HCT116 (cell line): ENCODE measurements at regions not wholly inside any gene's neighbourhood (a gene's known extent, or its start where the extent isn't known, plus 50 kb on each side); places are given as distances from the start of the nearest gene placed in this dataset.

Source experiments
- ATAC-seq: fragments of 200-7000 bp; cut with Tn5 transposase; 2 replicates; pipeline ENCODE4 v1.9.1; 2020; ENCODE audit warnings: mild to moderate bottlenecking, moderate library complexity
- BruUV-seq: library from RNA; stranded (reverse); fragments of 400-500 nt; replicated peaks from 2 replicates; lab custom pipeline; 2021; lab: Mats Ljungman, UMichigan
- CTCF ChIA-PET: fragments of 300-600 bp; sonication (Branson Sonifier 250); formaldehyde crosslinking; loops from one replicate; lab custom pipeline; 2021; ENCODE audit warnings: antibody characterized with exemption; lab: Charles Lee
- POLR2A ChIA-PET: fragments of 300-600, 350-600 bp; sonication (Branson Sonifier 250); formaldehyde crosslinking; loops from one replicate; lab custom pipeline; 2021; ENCODE audit warnings: antibody characterized with exemption; lab: Charles Lee
- RAD21 ChIA-PET, 2 experiments: fragments of 300-600 bp; sonication (Branson Sonifier 250); formaldehyde crosslinking; loops; one replicate each; lab custom pipeline; 2023; ENCODE audit warnings: low total read pairs in 2 of 2; ENCODE audit not compliant: uncharacterized antibody in 2 of 2, unreplicated experiment in 2 of 2, low non-redundant PET in 1 of 2; lab: Charles Lee
- DNase-seq: peaks from one replicate; pipeline ENCODE4 v3.0.0-alpha.2; 2010; ENCODE audit warnings: low read depth, low spot score
- H2AFZ ChIP-seq: fragments of 200-600 bp; shearing (Covaris generic), sonication (generic); 2 replicates; pipeline ENCODE4 v1.6.1; 2017; ENCODE audit warnings: low read depth, mixed run types, mixed read lengths, antibody characterized with exemption, low read length; ENCODE audit not compliant: poor library complexity, severe bottlenecking
- H3K27ac ChIP-seq: 2 replicates; pipeline ENCODE4 v1.5.1; 2012; ENCODE audit warnings: low read depth, low read length
- H3K27me3 ChIP-seq: fragments of 200-600 bp; sonication (generic); 2 replicates; pipeline ENCODE4 v1.6.1; 2016; ENCODE audit warnings: mixed run types, low read length, mixed read lengths; ENCODE audit not compliant: insufficient read depth
- H3K36me3 ChIP-seq, 2 experiments: fragments of 200-500 bp in 1 of 2; fragments of 200-600 bp in 1 of 2; sonication (Bioruptor generic) in 1 of 2; sonication (generic) in 1 of 2; 2 replicates each; pipeline versions ENCODE4 v1.5.1 to v1.6.1; 2014 to 2016; ENCODE audit warnings: low read length in 2 of 2, inconsistent platforms in 1 of 2, mixed read lengths in 1 of 2, mixed run types in 1 of 2; ENCODE audit not compliant: insufficient read depth in 2 of 2, control insufficient read depth in 1 of 2
- H3K4me1 ChIP-seq, 2 experiments: fragments of 200-600 bp in 1 of 2; sonication (generic) in 1 of 2; 2 replicates each; pipeline versions ENCODE4 v1.5.1 to v1.6.1; 2012 to 2017; ENCODE audit warnings: low read length in 2 of 2, inconsistent platforms in 1 of 2, mild to moderate bottlenecking in 1 of 2, mixed read lengths in 1 of 2, mixed run types in 1 of 2, moderate library complexity in 1 of 2; ENCODE audit not compliant: insufficient read depth in 2 of 2, control insufficient read depth in 1 of 2
- H3K4me2 ChIP-seq: fragments of 200-600 bp; sonication (generic); 2 replicates; pipeline ENCODE4 v1.6.1; 2017; ENCODE audit warnings: mixed run types, low read length, mixed read lengths
- H3K4me3 ChIP-seq, 2 experiments: fragments of 200-600 bp in 1 of 2; sonication (generic) in 1 of 2; replicated peaks in 1 of 2; 2 replicates each; pipeline ENCODE4 v1.5.1; 2011 to 2016; ENCODE audit warnings: low read length in 2 of 2, control low read depth in 1 of 2, low read depth in 1 of 2, mild to moderate bottlenecking in 1 of 2, mixed read lengths in 1 of 2, mixed run types in 1 of 2
- H3K79me2 ChIP-seq: fragments of 200-600 bp; sonication (generic); 2 replicates; pipeline ENCODE4 v1.6.1; 2017; ENCODE audit warnings: mild to moderate bottlenecking, mixed run types, low read length, moderate library complexity, mixed read lengths; ENCODE audit not compliant: insufficient read depth
- H3K9ac ChIP-seq: fragments of 200-600 bp; sonication (generic); 2 replicates; pipeline ENCODE4 v1.6.1; 2016; ENCODE audit warnings: low read length, mixed read lengths
- H3K9me2 ChIP-seq: fragments of 200-600 bp; sonication (generic), shearing (Covaris generic); 2 replicates; pipeline ENCODE4 v1.6.1; 2017; ENCODE audit warnings: mixed run types, mild to moderate bottlenecking, moderate library complexity; ENCODE audit not compliant: insufficient read depth
- H3K9me3 ChIP-seq, 2 experiments: fragments of 200-500 bp in 1 of 2; fragments of 200-600 bp in 1 of 2; sonication (Bioruptor generic) in 1 of 2; sonication (generic) in 1 of 2; 2 replicates each; pipeline ENCODE4 v1.6.1; 2014 to 2017; ENCODE audit warnings: low read length in 2 of 2, mixed read lengths in 2 of 2, inconsistent platforms in 1 of 2, low read depth in 1 of 2, mild to moderate bottlenecking in 1 of 2, mixed run types in 1 of 2, moderate library complexity in 1 of 2; ENCODE audit not compliant: control insufficient read depth in 1 of 2, insufficient read depth in 1 of 2
- H4K20me1 ChIP-seq: fragments of 200-600 bp; sonication (generic), shearing (Covaris generic); 2 replicates; pipeline ENCODE4 v1.6.1; 2017; ENCODE audit warnings: mixed run types, mild to moderate bottlenecking, moderate library complexity; ENCODE audit not compliant: insufficient read depth
- ATF3 ChIP-seq: IDR thresholded peaks from 2 replicates; pipeline ENCODE4 v1.6.1; 2012
- CEBPB ChIP-seq: IDR thresholded peaks from 2 replicates; pipeline ENCODE4 v1.6.1; 2012; ENCODE audit warnings: low read depth
- CTCF ChIP-seq, 3 experiments: fragments of 200-600 bp in 1 of 3; sonication (generic) in 1 of 3; IDR thresholded peaks in 2 of 3; conservative IDR thresholded peaks in 1 of 3; 2 replicates each; pipeline ENCODE4 v1.5.1; 2012 to 2017; ENCODE audit warnings: low read depth in 2 of 3, low read length in 2 of 3, antibody characterized with exemption in 1 of 3, borderline replicate concordance in 1 of 3, control low read depth in 1 of 3, mild to moderate bottlenecking in 1 of 3, mixed read lengths in 1 of 3, mixed run types in 1 of 3, moderate library complexity in 1 of 3; ENCODE audit not compliant: insufficient read depth in 1 of 3
- ELF1 ChIP-seq: IDR thresholded peaks from 2 replicates; pipeline ENCODE4 v1.6.1; 2012; ENCODE audit warnings: low read depth, borderline replicate concordance
- EZH2phosphoT487 ChIP-seq: fragments of 200-600 bp; IDR thresholded peaks from 2 replicates; pipeline ENCODE4 v1.6.1; 2018; ENCODE audit warnings: antibody characterized with exemption, borderline replicate concordance
- FOSL1 ChIP-seq: IDR thresholded peaks from 2 replicates; pipeline ENCODE4 v1.6.1; 2012; ENCODE audit warnings: low read depth
- POLR2AphosphoS5 ChIP-seq: IDR thresholded peaks from 2 replicates; pipeline ENCODE4 v1.6.1; 2011; ENCODE audit warnings: mild to moderate bottlenecking, low read depth, low read length, moderate library complexity
- SIN3A ChIP-seq: IDR thresholded peaks from 2 replicates; pipeline ENCODE4 v1.6.1; 2012; ENCODE audit warnings: low read depth
- TCF7L2 ChIP-seq: IDR thresholded peaks from 2 replicates; pipeline ENCODE4 v1.7.0; 2011; ENCODE audit warnings: borderline replicate concordance, inconsistent platforms; ENCODE audit not compliant: insufficient read depth, insufficient read length; ENCODE audit errors: extremely low read depth
- YY1 ChIP-seq: IDR thresholded peaks from 2 replicates; pipeline ENCODE4 v1.6.1; 2011; ENCODE audit warnings: low read length, low read depth, moderate library complexity, mild to moderate bottlenecking; ENCODE audit not compliant: insufficient replicate concordance; ENCODE audit errors: extremely low read depth
- ZFX ChIP-seq: fragments of 450-650 bp; IDR thresholded peaks from 2 replicates; pipeline ENCODE4 v1.6.1; 2017
- ZNF274 ChIP-seq: fragments of 200-500 bp; sonication (Bioruptor generic); IDR thresholded peaks from 2 replicates; pipeline ENCODE4 v1.6.1; 2014; ENCODE audit warnings: mild to moderate bottlenecking, low read depth, low read length, inconsistent platforms
- intact Hi-C: fragments of 100-400 bp; cut with micrococcal nuclease; formaldehyde crosslinking; loops from 2 replicates; pipeline ENCODE4 v1.10.0; 2022

GRCh38 chr12:131221957-131222328 lies 268.2 kb downstream of the ADGRD1 start:
- Histone ChIP-seq H3K9me2 (no peaks in the 10 kb centered on the region), H3K9me3 (no peaks in the 10 kb centered on the region), H3K27ac (no peak overlapping the region), H2AFZ (no peak overlapping the region), H3K79me2 (no peaks in the 10 kb centered on the region), H3K9ac (no peak overlapping the region), H4K20me1 (no peaks in the 10 kb centered on the region), H3K27me3 (no peaks in the 10 kb centered on the region), H3K36me3 (no peaks in the 10 kb centered on the region), H3K4me3 (no peak overlapping the region), H3K4me2 (no peak overlapping the region), H3K4me1 (peaks cover 12 to 24% of the 10 kb centered on the region in 2 experiments; a peak in 3 of 4 replicates)
- BruUV-seq = no TSS peak
- DNase-seq (no peak), ATAC-seq (no peak)
- TF ChIP-seq EZH2phosphoT487 (no peak), ELF1 (no peak), FOSL1 (no peak), ATF3 (no peak), TCF7L2 (no peak), ZNF274 (no peak), SIN3A (no peak), POLR2AphosphoS5 (no peak), CTCF (IDR thresholded peaks at IDR 0.05 in 2 of 3, conservative IDR thresholded peaks at IDR 0.05 in 1 of 3; ENCODE audit: borderline replicate concordance in 1 of 3, insufficient read depth in 1 of 3, low read depth in 2 of 3, low read length in 2 of 3) (no peak), YY1 (no peak), CEBPB (no peak), ZFX (no peak)
- ChIA-PET POLR2A (no interaction called here), RAD21 (no interaction called here), CTCF (no interaction called here)
- intact Hi-C loops = no loop called here
